IMR-90 (cell line): ENCODE measurements at regions not wholly inside any gene's neighbourhood (a gene's known extent, or its start where the extent isn't known, plus 50 kb on each side); places are given as distances from the start of the nearest gene placed in this dataset.

Experiments used
- ATAC-seq: fragments of 200-7000 bp; cut with Tn5 transposase; 2 replicates; pipeline ENCODE4 v1.9.1; 2020; ENCODE audit warnings: low read depth, mild to moderate bottlenecking, moderate library complexity
- BruUV-seq: library from RNA; stranded (reverse); fragments of 400-500 nt; replicated peaks from 2 replicates; lab custom pipeline; 2021; lab: Mats Ljungman, UMichigan
- CTCF ChIA-PET: fragments of 300-600 bp; formaldehyde crosslinking; extraction: SDS; loops from one replicate; lab custom pipeline; 2021; ENCODE audit warnings: antibody characterized with exemption; lab: Yijun Ruan, JAX
- POLR2A ChIA-PET: fragments of 300-600 bp; sonication (Branson Sonifier 250); formaldehyde crosslinking; loops from one replicate; lab custom pipeline; 2022; ENCODE audit warnings: antibody characterized with exemption; ENCODE audit not compliant: unreplicated experiment; lab: Charles Lee
- DNase-seq: peaks from one replicate; pipeline ENCODE4 v3.0.0; 2013
- H2AFZ ChIP-seq: replicated peaks from 2 replicates; pipeline ENCODE3; 2013; ENCODE audit warnings: low read length, mild to moderate bottlenecking; ENCODE audit not compliant: poor library complexity
- H2AK5ac ChIP-seq: 2 replicates; pipeline ENCODE4 v1.6.1; 2013; ENCODE audit warnings: low read depth, low read length, inconsistent platforms
- H2AK9ac ChIP-seq: replicated peaks from 2 replicates; pipeline ENCODE3; 2013; ENCODE audit warnings: mild to moderate bottlenecking, low read depth, low read length, moderate library complexity; ENCODE audit not compliant: poor library complexity
- H2BK120ac ChIP-seq: 2 replicates; pipeline ENCODE4 v1.6.1; 2013; ENCODE audit warnings: low read depth, low read length, inconsistent platforms
- H2BK15ac ChIP-seq: 3 replicates; pipeline ENCODE4 v1.6.1; 2013; ENCODE audit warnings: low read depth, low read length, inconsistent platforms
- H2BK20ac ChIP-seq: 2 replicates; pipeline ENCODE4 v1.6.1; 2013; ENCODE audit warnings: low read depth, mild to moderate bottlenecking, inconsistent platforms, low read length, moderate library complexity
- H2BK5ac ChIP-seq: 2 replicates; pipeline ENCODE4 v1.6.1; 2013; ENCODE audit warnings: mild to moderate bottlenecking, low read depth, low read length, inconsistent platforms; ENCODE audit not compliant: poor library complexity, severe bottlenecking
- H3K14ac ChIP-seq: replicated peaks from 2 replicates; pipeline ENCODE4 v1.6.1; 2013; ENCODE audit warnings: low read depth, low read length, inconsistent platforms
- H3K18ac ChIP-seq: 2 replicates; pipeline ENCODE4 v1.6.1; 2013; ENCODE audit warnings: low read depth, low read length, control low read depth
- H3K23ac ChIP-seq: 2 replicates; pipeline ENCODE4 v1.6.1; 2013; ENCODE audit warnings: low read depth, low read length, inconsistent platforms
- H3K27ac ChIP-seq: 2 replicates; pipeline ENCODE4 v1.5.1; 2013; ENCODE audit warnings: mild to moderate bottlenecking, control low read depth, low read length; ENCODE audit not compliant: insufficient read depth
- H3K27me3 ChIP-seq: 2 replicates; pipeline ENCODE4 v1.6.1; 2013; ENCODE audit warnings: low read length; ENCODE audit not compliant: control insufficient read depth, insufficient read depth
- H3K36me3 ChIP-seq: 2 replicates; pipeline ENCODE4 v1.6.1; 2013; ENCODE audit warnings: low read length, mixed read lengths; ENCODE audit not compliant: control insufficient read depth, insufficient read depth
- H3K4ac ChIP-seq: 2 replicates; pipeline ENCODE4 v1.6.1; 2013; ENCODE audit warnings: low read depth, low read length, inconsistent platforms
- H3K4me1 ChIP-seq: 2 replicates; pipeline ENCODE4 v1.6.1; 2013; ENCODE audit warnings: low read length, mixed read lengths; ENCODE audit not compliant: control insufficient read depth, insufficient read depth
- H3K4me2 ChIP-seq: 2 replicates; pipeline ENCODE4 v1.6.1; 2013; ENCODE audit warnings: low read depth, mild to moderate bottlenecking, control low read depth, low read length, moderate library complexity
- H3K4me3 ChIP-seq: 2 replicates; pipeline ENCODE4 v1.5.1; 2013; ENCODE audit warnings: low read depth, mild to moderate bottlenecking, control low read depth, low read length, moderate library complexity; ENCODE audit not compliant: insufficient read depth
- H3K56ac ChIP-seq: 2 replicates; pipeline ENCODE4 v1.6.1; 2013; ENCODE audit warnings: low read length, inconsistent platforms; ENCODE audit not compliant: insufficient read depth; ENCODE audit errors: extremely low read depth
- H3K79me1 ChIP-seq, 2 experiments: 2 replicates each; pipeline ENCODE4 v1.6.1; 2013; ENCODE audit warnings: low read length in 2 of 2, inconsistent platforms in 1 of 2, low read depth in 1 of 2
- H3K9ac ChIP-seq: 2 replicates; pipeline ENCODE4 v1.6.1; 2013; ENCODE audit warnings: low read depth, low read length, control low read depth
- H3K9me1 ChIP-seq: 2 replicates; pipeline ENCODE4 v1.6.1; 2013; ENCODE audit warnings: low read length, inconsistent platforms; ENCODE audit not compliant: insufficient read depth
- H3K9me3 ChIP-seq: 2 replicates; pipeline ENCODE4 v1.6.1; 2013; ENCODE audit warnings: low read length; ENCODE audit not compliant: control insufficient read depth, insufficient read depth
- H4K20me1 ChIP-seq: 2 replicates; pipeline ENCODE4 v1.6.1; 2013; ENCODE audit warnings: low read length, inconsistent platforms; ENCODE audit not compliant: insufficient read depth
- H4K5ac ChIP-seq: 2 replicates; pipeline ENCODE4 v1.6.1; 2013; ENCODE audit warnings: mild to moderate bottlenecking, low read depth, low read length, control low read depth
- H4K8ac ChIP-seq, 2 experiments: 2 replicates each; pipeline ENCODE4 v1.6.1; 2013; ENCODE audit warnings: low read depth in 2 of 2, low read length in 2 of 2, control low read depth in 1 of 2, inconsistent platforms in 1 of 2
- H4K91ac ChIP-seq: 2 replicates; pipeline ENCODE4 v1.6.1; 2013; ENCODE audit warnings: low read depth, low read length, inconsistent platforms; ENCODE audit not compliant: insufficient read depth
- BHLHE40 ChIP-seq: fragments of 150-350 bp; IDR thresholded peaks from 2 replicates; pipeline ENCODE4 v1.6.1; 2016; ENCODE audit warnings: mild to moderate bottlenecking, low read depth, low read length
- CEBPB ChIP-seq: IDR thresholded peaks from 2 replicates; pipeline ENCODE4 v1.6.1; 2012; ENCODE audit warnings: low read depth, low read length, improper control_type of control experiment
- CHD1 ChIP-seq: IDR thresholded peaks from 2 replicates; pipeline ENCODE4 v1.6.1; 2012; ENCODE audit warnings: low read depth, low read length, improper control_type of control experiment
- CTCF ChIP-seq: conservative IDR thresholded peaks from 2 replicates; pipeline ENCODE4 v1.5.1; 2012; ENCODE audit warnings: mild to moderate bottlenecking, low read depth, low read length, improper control_type of control experiment
- ELK1 ChIP-seq: fragments of 150-350 bp; IDR thresholded peaks from 2 replicates; pipeline ENCODE4 v1.6.1; 2016; ENCODE audit warnings: low read depth, mild to moderate bottlenecking, low read length, moderate library complexity, borderline replicate concordance
- FOS ChIP-seq: fragments of 150-350 bp; IDR thresholded peaks from 2 replicates; pipeline ENCODE4 v1.6.1; 2016; ENCODE audit warnings: low read depth, low read length
- MAFK ChIP-seq: IDR thresholded peaks from 2 replicates; pipeline ENCODE4 v1.6.1; 2012; ENCODE audit warnings: low read depth, low read length, improper control_type of control experiment
- MAZ ChIP-seq: IDR thresholded peaks from 2 replicates; pipeline ENCODE4 v1.6.1; 2012; ENCODE audit warnings: low read depth, mild to moderate bottlenecking, low read length, improper control_type of control experiment, moderate library complexity, borderline replicate concordance
- MXI1 ChIP-seq: IDR thresholded peaks from 2 replicates; pipeline ENCODE4 v1.6.1; 2012; ENCODE audit warnings: low read depth, mild to moderate bottlenecking, low read length, moderate library complexity, borderline replicate concordance
- POLR2A ChIP-seq: IDR thresholded peaks from 2 replicates; pipeline ENCODE4 v1.6.1; 2012; ENCODE audit warnings: mild to moderate bottlenecking, low read depth, low read length
- RAD21 ChIP-seq: IDR thresholded peaks from 2 replicates; pipeline ENCODE4 v1.6.1; 2012; ENCODE audit warnings: low read length, improper control_type of control experiment
- RCOR1 ChIP-seq: IDR thresholded peaks from 2 replicates; pipeline ENCODE4 v1.6.1; 2012; ENCODE audit warnings: mild to moderate bottlenecking, low read length, improper control_type of control experiment; ENCODE audit not compliant: insufficient replicate concordance
- RFX5 ChIP-seq: IDR thresholded peaks from 2 replicates; pipeline ENCODE4 v1.8.0; 2012; ENCODE audit warnings: low read depth, mild to moderate bottlenecking, low read length, moderate library complexity
- SMC3 ChIP-seq: fragments of 150-350 bp; IDR thresholded peaks from 2 replicates; pipeline ENCODE4 v1.6.1; 2016; ENCODE audit warnings: low read depth, mild to moderate bottlenecking, antibody characterized with exemption, low read length, moderate library complexity
- USF2 ChIP-seq: fragments of 150-350 bp; IDR thresholded peaks from 2 replicates; pipeline ENCODE4 v1.6.1; 2017; ENCODE audit warnings: mild to moderate bottlenecking, antibody characterized with exemption, low read length, low read depth
- WGBS, 2 experiments: methylation state at CpG; one replicate each; pipeline versions ENCODE4 v1.1.5 to v1.1.7; 2013; ENCODE audit warnings: missing lambda C conversion rate in 2 of 2; ENCODE audit not compliant: insufficient read length in 1 of 2; ENCODE audit errors: extremely low coverage in 2 of 2; 5-methylcytosine and 5-hydroxymethylcytosine counted together
- dilution Hi-C: fragments of 300-500 bp; cut with HindIII; formaldehyde crosslinking; loops from one replicate; pipeline ENCODE4 v1.14.3; 2018; ENCODE audit warnings: low sequenced_read_pairs; ENCODE audit not compliant: unreplicated experiment
- in situ Hi-C: fragments of 300-500 bp; cut with MboI; formaldehyde crosslinking; loops from 3 replicates; pipeline ENCODE4 v1.14.3; 2019; ENCODE audit warnings: low sequenced_read_pairs, inconsistent platforms, mixed read lengths
- intact Hi-C: fragments of 100-400 bp; cut with micrococcal nuclease; formaldehyde crosslinking; loops from 2 replicates; pipeline ENCODE4 v1.10.0; 2022

- Histone ChIP-seq H4K20me1 (no peaks in the 10 kb centered on the region), H4K5ac (no peak overlapping the region), H3K36me3 (no peaks in the 10 kb centered on the region), H3K27me3 (no peaks in the 10 kb centered on the region), H2BK20ac (no peak overlapping the region), H2BK5ac (no peak overlapping the region), H3K9me3 (no peaks in the 10 kb centered on the region), H3K27ac (no peak overlapping the region), H3K4me2 (no peak overlapping the region), H3K79me1 (no peaks in the 10 kb centered on the region), H3K18ac (no peak overlapping the region), H3K4ac (no peak overlapping the region), H4K91ac (no peak overlapping the region), H3K14ac (no peak overlapping the region), H3K56ac (no peak overlapping the region), H3K4me3 (no peak overlapping the region), H2AK5ac (no peak overlapping the region), H4K8ac (no peak overlapping the region), H2AK9ac (no peak overlapping the region), H2BK120ac (no peak overlapping the region), H2BK15ac (no peak overlapping the region), H3K9ac (no peak overlapping the region), H3K9me1 (peaks cover 3% of the 10 kb centered on the region; the same call in 1 of the 2 replicates), H3K4me1 (no peaks in the 10 kb centered on the region), H3K23ac (no peak overlapping the region), H2AFZ (no peak overlapping the region)
- in situ Hi-C loops (no loop called here), dilution Hi-C loops (no loop called here), intact Hi-C loops (no loop called here)
- WGBS, 2 experiments, result no CpG with 5 or more reads among the region's 2 CpGs
- ChIA-PET CTCF (no interaction called here), POLR2A (no interaction called here)
- ATAC-seq, result no peak
- no TSS peak for BruUV-seq
- TF ChIP-seq CTCF (no peak), MAZ (no peak), FOS (no peak), CHD1 (no peak), RAD21 (no peak), MAFK (no peak), POLR2A (no peak), CEBPB (no peak), RCOR1 (no peak), SMC3 (no peak), RFX5 (no peak), ELK1 (no peak), MXI1 (no peak), USF2 (no peak), BHLHE40 (no peak)
- DNase-seq, result no peak
These were observed 434.9 kb upstream of the RUNX1 start for GRCh38 chr21:35484032-35484431.
